SK-N-MC (cell line): ENCODE measurements at regions not wholly inside any gene's neighbourhood (a gene's known extent, or its start where the extent isn't known, plus 50 kb on each side); places are given as distances from the start of the nearest gene placed in this dataset.

Experiments used
- EZH2 ChIP-seq: fragments of 200-600 bp; sonication (generic); IDR thresholded peaks from one replicate; pipeline ENCODE4 v1.6.1; 2017; ENCODE audit warnings: antibody characterized with exemption
- FOXP2 ChIP-seq: optimal IDR thresholded peaks from 2 replicates; pipeline ENCODE3; 2011; ENCODE audit warnings: mild to moderate bottlenecking, moderate library complexity; ENCODE audit not compliant: insufficient read depth; ENCODE audit errors: extremely low read length, control extremely low read depth
- POLR2AphosphoS5 ChIP-seq: IDR thresholded peaks from 2 replicates; pipeline ENCODE4 v1.6.1; 2012; ENCODE audit warnings: mild to moderate bottlenecking, low read depth, low read length, borderline replicate concordance

DNA sequence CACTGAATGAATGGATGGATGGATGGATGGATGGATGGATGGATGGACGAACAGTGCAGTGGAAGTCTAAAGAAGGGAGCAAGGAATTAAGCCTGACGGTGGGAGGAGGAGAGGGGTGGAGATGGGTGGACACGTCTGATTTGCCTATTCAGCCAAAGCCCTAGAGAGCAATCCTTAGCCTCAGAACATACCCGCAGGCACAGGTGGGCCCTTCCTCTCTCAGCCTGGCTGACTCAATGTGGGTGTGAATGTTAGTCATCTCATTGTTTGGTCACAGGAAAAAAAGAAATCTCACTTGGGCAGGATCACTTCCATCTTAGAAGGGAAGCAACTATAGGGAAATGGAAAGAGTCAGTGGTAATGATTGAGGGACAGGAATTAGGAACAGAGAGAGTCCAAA, 165.9 kb downstream of the PJA1 start:
- TF ChIP-seq EZH2 (no peak), POLR2AphosphoS5 (no peak), FOXP2 (no peak)
